ENCODE measurements at regions not wholly inside any gene's neighbourhood (a gene's known extent, or its start where the extent isn't known, plus 50 kb on each side); places are given as distances from the start of the nearest gene placed in this dataset.

GRCh38 chr7:47709051-47709450, 127.1 kb upstream of the TNS3 start:
- Histone ChIP-seq H3K4me1 (peaks cover 0 to 5% (median 0%) of the 10 kb centered on the region in 4 donors), H3K4me3 (no peak overlapping the region), H3K36me3 (no peaks in the 10 kb centered on the region), H3K9me3 (no peaks in the 10 kb centered on the region), H3K27ac (no peak overlapping the region), H3K27me3 (no peaks in the 10 kb centered on the region)
- WGBS, 2 donors, result 76 to 89% methylated on average over 4 of the region's 4 CpGs
- DNase-seq (ENCODE audit: low spot score in 2 of 2), result no peak
- TF ChIP-seq POLR2A (IDR thresholded peaks at IDR 0.05) (no peak), EP300 (IDR thresholded peaks at IDR 0.05) (no peak)
- TF ChIP-seq, protein P1, sequence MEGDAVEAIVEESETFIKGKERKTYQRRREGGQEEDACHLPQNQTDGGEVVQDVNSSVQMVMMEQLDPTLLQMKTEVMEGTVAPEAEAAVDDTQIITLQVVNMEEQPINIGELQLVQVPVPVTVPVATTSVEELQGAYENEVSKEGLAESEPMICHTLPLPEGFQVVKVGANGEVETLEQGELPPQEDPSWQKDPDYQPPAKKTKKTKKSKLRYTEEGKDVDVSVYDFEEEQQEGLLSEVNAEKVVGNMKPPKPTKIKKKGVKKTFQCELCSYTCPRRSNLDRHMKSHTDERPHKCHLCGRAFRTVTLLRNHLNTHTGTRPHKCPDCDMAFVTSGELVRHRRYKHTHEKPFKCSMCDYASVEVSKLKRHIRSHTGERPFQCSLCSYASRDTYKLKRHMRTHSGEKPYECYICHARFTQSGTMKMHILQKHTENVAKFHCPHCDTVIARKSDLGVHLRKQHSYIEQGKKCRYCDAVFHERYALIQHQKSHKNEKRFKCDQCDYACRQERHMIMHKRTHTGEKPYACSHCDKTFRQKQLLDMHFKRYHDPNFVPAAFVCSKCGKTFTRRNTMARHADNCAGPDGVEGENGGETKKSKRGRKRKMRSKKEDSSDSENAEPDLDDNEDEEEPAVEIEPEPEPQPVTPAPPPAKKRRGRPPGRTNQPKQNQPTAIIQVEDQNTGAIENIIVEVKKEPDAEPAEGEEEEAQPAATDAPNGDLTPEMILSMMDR (IDR thresholded peaks at IDR 0.05), result no peak

DNA sequence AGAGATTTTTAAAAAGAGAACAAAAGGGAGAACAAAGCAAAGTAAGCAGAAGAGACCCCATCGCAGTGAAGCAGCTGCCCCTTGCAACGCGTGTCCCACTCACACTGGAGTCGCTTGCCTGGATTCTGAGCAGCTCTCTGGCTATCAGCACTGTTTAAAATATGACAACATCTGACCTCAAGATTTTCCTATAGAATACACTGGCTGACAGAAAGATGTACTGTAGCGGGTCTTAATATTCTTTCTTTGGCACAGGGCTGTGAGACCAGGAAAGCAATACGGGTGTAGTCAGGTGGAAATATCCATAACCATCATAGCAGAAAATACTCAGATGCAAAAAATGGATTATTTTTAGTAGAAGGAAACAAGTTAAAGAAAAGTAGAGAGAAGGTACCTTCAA, 125.7 kb upstream of the TNS3 start:
- H3K27me3 ChIP-seq, result no peaks in the 10 kb centered on the region
- no peak overlapping the region for H3K27ac ChIP-seq
- H3K36me3 ChIP-seq, result no peaks in the 10 kb centered on the region
- peaks cover 0 to 5% (median 0%) of the 10 kb centered on the region in 4 donors for H3K4me1 ChIP-seq
- 88 to 91% methylated on average over 6 of the region's 6 CpGs for WGBS, 2 donors
- H3K4me3 ChIP-seq, result no peak overlapping the region
- TF ChIP-seq POLR2A (IDR thresholded peaks at IDR 0.05), result no peak
- TF ChIP-seq EP300 (IDR thresholded peaks at IDR 0.05), result no peak
- TF ChIP-seq, protein P1 (IDR thresholded peaks at IDR 0.05), result no peak
- no peaks in the 10 kb centered on the region for H3K9me3 ChIP-seq
- DNase-seq (ENCODE audit: low spot score in 2 of 2), result no peak

DNA sequence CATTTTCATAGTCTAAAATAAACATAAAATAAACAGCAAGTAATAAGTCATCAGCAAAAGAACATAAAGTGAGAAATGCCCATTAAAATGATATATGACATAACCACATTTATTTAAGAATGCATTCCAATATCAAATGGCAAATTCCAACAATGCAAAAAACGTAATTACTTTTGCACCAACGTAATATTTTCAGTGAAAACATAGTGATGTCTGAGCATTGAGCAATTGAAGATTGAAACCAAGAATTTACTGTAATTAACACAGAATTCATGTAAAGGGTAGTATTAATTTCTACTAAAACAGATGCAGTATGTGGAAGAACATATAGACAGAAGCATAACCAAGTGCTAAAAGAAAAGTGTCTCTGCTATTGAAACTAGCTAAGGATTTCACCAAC, 123.0 kb upstream of the TNS3 start:
- Histone ChIP-seq H3K9me3 (no peaks in the 10 kb centered on the region), H3K27ac (no peak overlapping the region), H3K4me3 (no peak overlapping the region), H3K27me3 (no peaks in the 10 kb centered on the region), H3K4me1 (no peaks in the 10 kb centered on the region), H3K36me3 (no peaks in the 10 kb centered on the region)
- WGBS, 2 donors, result 71 to 72% methylated on average over 2 of the region's 2 CpGs
- no peak for TF ChIP-seq EP300 (IDR thresholded peaks at IDR 0.05)
- TF ChIP-seq, protein P1 (IDR thresholded peaks at IDR 0.05), result no peak
- TF ChIP-seq POLR2A (IDR thresholded peaks at IDR 0.05), result no peak
- DNase-seq (ENCODE audit: low spot score in 2 of 2), result no peak

GRCh38 chr7:47702080-47702479, 120.2 kb upstream of the TNS3 start:
- Histone ChIP-seq H3K9me3 (no peaks in the 10 kb centered on the region), H3K4me3 (no peak overlapping the region), H3K27ac (no peak overlapping the region), H3K27me3 (no peaks in the 10 kb centered on the region), H3K36me3 (no peaks in the 10 kb centered on the region), H3K4me1 (no peaks in the 10 kb centered on the region)
- 52 to 63% methylated on average over 1 of the region's 1 CpG for WGBS, 2 donors
- DNase-seq (ENCODE audit: low spot score in 2 of 2), result no peak
- TF ChIP-seq EP300 (IDR thresholded peaks at IDR 0.05) (no peak), POLR2A (IDR thresholded peaks at IDR 0.05) (no peak)
- TF ChIP-seq, protein P1 (IDR thresholded peaks at IDR 0.05), result no peak

- Histone ChIP-seq H3K4me1 (no peaks in the 10 kb centered on the region), H3K9me3 (no peaks in the 10 kb centered on the region), H3K36me3 (no peaks in the 10 kb centered on the region), H3K27ac (no peak overlapping the region), H3K27me3 (no peaks in the 10 kb centered on the region), H3K4me3 (no peak overlapping the region)
- 19 to 30% methylated on average over 1 of the region's 1 CpG for WGBS, 2 donors
- DNase-seq (ENCODE audit: low spot score in 2 of 2), result no peak
- TF ChIP-seq POLR2A (IDR thresholded peaks at IDR 0.05), result no peak
Measured at GRCh38 chr7:47698386-47698785, 116.5 kb upstream of the TNS3 start.

- DNase-seq (ENCODE audit: low spot score in 2 of 2), result no peak
- Histone ChIP-seq H3K27me3 (no peaks in the 10 kb centered on the region), H3K27ac (no peak overlapping the region), H3K36me3 (no peaks in the 10 kb centered on the region), H3K4me1 (peaks cover 0 to 6% (median 0%) of the 10 kb centered on the region in 4 donors), H3K9me3 (no peaks in the 10 kb centered on the region), H3K4me3 (no peak overlapping the region)
- WGBS, 2 donors, result 78 to 80% methylated on average over 4 of the region's 4 CpGs
- TF ChIP-seq, protein P1 (IDR thresholded peaks at IDR 0.05), result no peak
- TF ChIP-seq POLR2A (IDR thresholded peaks at IDR 0.05) (no peak), EP300 (IDR thresholded peaks at IDR 0.05) (no peak)
Measured at GRCh38 chr7:47697543-47697942, 115.6 kb upstream of the TNS3 start.
